WTC11 (cell line): ENCODE measurements at regions not wholly inside any gene's neighbourhood (a gene's known extent, or its start where the extent isn't known, plus 50 kb on each side); places are given as distances from the start of the nearest gene placed in this dataset.

ENCODE experiments used
- ATAC-seq: fragments of 200-7000 bp; cut with Tn5 transposase; 2 replicates; pipeline ENCODE4 v1.10.0; 2021; ENCODE audit warnings: mild to moderate bottlenecking, moderate library complexity
- CTCF ChIA-PET: fragments of 300-600 bp; sonication (Branson Sonifier 250); formaldehyde crosslinking; loops from one replicate; lab custom pipeline; 2021; ENCODE audit warnings: antibody characterized with exemption; lab: Charles Lee
- POLR2A ChIA-PET: fragments of 350-600 bp; sonication (Branson Sonifier 250); formaldehyde crosslinking; loops from one replicate; lab custom pipeline; 2021; ENCODE audit warnings: antibody characterized with exemption; lab: Charles Lee
- DNase-seq: peaks from one replicate; pipeline ENCODE4 v3.0.0; 2021; ENCODE audit warnings: low spot score
- H3K27ac Mint-ChIP-seq: 2 replicates; pipeline ENCODE4 v1.8.0; 2021; ENCODE audit warnings: mixed read lengths
- H3K27me3 Mint-ChIP-seq: 2 replicates; pipeline ENCODE4 v1.8.0; 2021; ENCODE audit warnings: low read depth, mild to moderate bottlenecking, moderate library complexity, mixed read lengths
- H3K36me3 Mint-ChIP-seq: 2 replicates; pipeline ENCODE4 v1.8.0; 2021; ENCODE audit warnings: mixed read lengths
- H3K4me1 Mint-ChIP-seq: 2 replicates; pipeline ENCODE4 v1.8.0; 2022; ENCODE audit warnings: mixed read lengths
- H3K4me3 Mint-ChIP-seq: 2 replicates; pipeline ENCODE4 v1.8.0; 2021; ENCODE audit warnings: mild to moderate bottlenecking, moderate library complexity, mixed read lengths
- H3K9me3 Mint-ChIP-seq: 2 replicates; pipeline ENCODE4 v1.8.0; 2021; ENCODE audit warnings: mixed read lengths
- ARID4B ChIP-seq: sonication (generic); formaldehyde crosslinking; IDR thresholded peaks from 2 replicates; pipeline ENCODE4 v1.8.0; 2023; ENCODE audit warnings: missing genetic modification reagents, mild to moderate bottlenecking, borderline replicate concordance
- CBFB ChIP-seq: sonication (generic); formaldehyde crosslinking; IDR thresholded peaks from 2 replicates; pipeline ENCODE4 v1.8.1; 2022; ENCODE audit warnings: mild to moderate bottlenecking, low read depth, missing genetic modification reagents
- CDX4 ChIP-seq: fragments of 250-450 bp; sonication (Bioruptor Pico); IDR thresholded peaks from 2 replicates; pipeline ENCODE4 v1.9.0; 2021; ENCODE audit warnings: moderate library complexity, mild to moderate bottlenecking, inconsistent platforms, borderline replicate concordance
- ERG ChIP-seq: fragments of 250-450 bp; sonication (Bioruptor Pico); IDR thresholded peaks from 2 replicates; pipeline ENCODE4 v1.8.0; 2021; ENCODE audit warnings: mild to moderate bottlenecking
- ESRRA ChIP-seq: sonication (generic); formaldehyde crosslinking; IDR thresholded peaks from 2 replicates; pipeline ENCODE4 v1.8.1; 2022; ENCODE audit warnings: mild to moderate bottlenecking, missing genetic modification reagents, borderline replicate concordance
- FOXP1 ChIP-seq: sonication (generic); formaldehyde crosslinking; IDR thresholded peaks from 2 replicates; pipeline ENCODE4 v1.8.0; 2022; ENCODE audit warnings: missing genetic modification reagents, mild to moderate bottlenecking, moderate library complexity, borderline replicate concordance
- GTF2I ChIP-seq: fragments of 250-450 bp; sonication (Bioruptor Pico); conservative IDR thresholded peaks from 2 replicates; pipeline ENCODE4 v1.4.0; 2021; ENCODE audit warnings: mild to moderate bottlenecking
- IRF2 ChIP-seq: sonication (generic); formaldehyde crosslinking; IDR thresholded peaks from 2 replicates; pipeline ENCODE4 v1.8.0; 2022; ENCODE audit warnings: low read depth, missing genetic modification reagents, borderline replicate concordance
- MLX ChIP-seq: sonication (generic); formaldehyde crosslinking; IDR thresholded peaks from 2 replicates; pipeline ENCODE4 v1.8.1; 2023; ENCODE audit warnings: mild to moderate bottlenecking, missing genetic modification reagents, moderate library complexity
- NFE2L1 ChIP-seq: sonication (generic); formaldehyde crosslinking; IDR thresholded peaks from 2 replicates; pipeline ENCODE4 v1.8.1; 2023; ENCODE audit warnings: missing genetic modification reagents
- NR1H2 ChIP-seq: sonication (generic); formaldehyde crosslinking; IDR thresholded peaks from 2 replicates; pipeline ENCODE4 v1.9.0; 2021; ENCODE audit warnings: mild to moderate bottlenecking, moderate library complexity, missing genetic modification reagents
- RELA ChIP-seq: sonication (generic); formaldehyde crosslinking; IDR thresholded peaks from 2 replicates; pipeline ENCODE4 v1.8.1; 2022; ENCODE audit warnings: missing genetic modification reagents, mild to moderate bottlenecking, borderline replicate concordance
- SMAD3 ChIP-seq: sonication (generic); formaldehyde crosslinking; IDR thresholded peaks from 2 replicates; pipeline ENCODE4 v1.8.0; 2022; ENCODE audit warnings: missing genetic modification reagents, mild to moderate bottlenecking, borderline replicate concordance
- SMAD4 ChIP-seq: sonication (generic); formaldehyde crosslinking; IDR thresholded peaks from 2 replicates; pipeline ENCODE4 v1.8.0; 2022; ENCODE audit warnings: mild to moderate bottlenecking, missing genetic modification reagents
- SP1 ChIP-seq: sonication (generic); formaldehyde crosslinking; conservative IDR thresholded peaks from 2 replicates; pipeline ENCODE4 v1.8.1; 2022; ENCODE audit warnings: missing genetic modification reagents
- TP53 ChIP-seq: sonication (generic); formaldehyde crosslinking; IDR thresholded peaks from 2 replicates; pipeline ENCODE4 v1.8.1; 2023; ENCODE audit warnings: mild to moderate bottlenecking, missing genetic modification reagents
- ZBTB21 ChIP-seq: sonication (generic); formaldehyde crosslinking; IDR thresholded peaks from 2 replicates; pipeline ENCODE4 v1.8.1; 2023; ENCODE audit warnings: mild to moderate bottlenecking, missing genetic modification reagents, borderline replicate concordance
- ZNF317 ChIP-seq: sonication (generic); formaldehyde crosslinking; IDR thresholded peaks from 2 replicates; pipeline ENCODE4 v1.8.1; 2023; ENCODE audit warnings: low read depth, mild to moderate bottlenecking, moderate library complexity, missing genetic modification reagents, borderline replicate concordance
- ZNF423 ChIP-seq: fragments of 250-450 bp; sonication (Bioruptor Pico); IDR thresholded peaks from 2 replicates; pipeline ENCODE4 v2.1.2; 2022; ENCODE audit warnings: mild to moderate bottlenecking, moderate library complexity
- ZNF425 ChIP-seq: fragments of 250-450 bp; sonication (Bioruptor Pico); conservative IDR thresholded peaks from 2 replicates; pipeline ENCODE4 v1.9.0; 2021; ENCODE audit warnings: mild to moderate bottlenecking
- TF ChIP-seq, protein P1 (sequence below): sonication (generic); formaldehyde crosslinking; IDR thresholded peaks from 2 replicates; pipeline ENCODE4 v1.8.1; 2022; ENCODE audit warnings: mild to moderate bottlenecking, missing genetic modification reagents, moderate library complexity, borderline replicate concordance
- TF ChIP-seq, protein P2 (sequence below): fragments of 250-450 bp; sonication (Bioruptor Pico); IDR thresholded peaks from 2 replicates; pipeline ENCODE4 v1.9.0; 2021; ENCODE audit warnings: mild to moderate bottlenecking
- TF ChIP-seq, protein P3 (sequence below): sonication (generic); formaldehyde crosslinking; IDR thresholded peaks from 2 replicates; pipeline ENCODE4 v1.8.0; 2022; ENCODE audit warnings: mild to moderate bottlenecking, missing genetic modification reagents
- TF ChIP-seq, protein P4 (sequence below): sonication (generic); formaldehyde crosslinking; IDR thresholded peaks from 2 replicates; pipeline ENCODE4 v1.8.1; 2023; ENCODE audit warnings: mild to moderate bottlenecking, moderate library complexity, missing genetic modification reagents

GRCh38 chr2:120491111-120491625, 145.2 kb downstream of the INHBB start (continued):
- TF ChIP-seq ARID4B (CRISPR knock-in tag) (no peak), FOXP1 (CRISPR knock-in tag) (no peak), ERG (no peak), NR1H2 (CRISPR knock-in tag) (no peak), GTF2I (no peak), SP1 (no peak)

GRCh38 chr2:120493231-120493630, 147.3 kb downstream of the INHBB start:
- H3K9me3 Mint-ChIP-seq = no peaks in the 10 kb centered on the region
- no peak overlapping the region for H3K27ac Mint-ChIP-seq
- H3K4me3 Mint-ChIP-seq = no peak overlapping the region
- no peaks in the 10 kb centered on the region for H3K36me3 Mint-ChIP-seq
- 0 out of 2 replicates have a peak, but pooled peaks cover 2% of the 10 kb centered on the region for H3K4me1 Mint-ChIP-seq
- DNase-seq (no peak), ATAC-seq (no peak)
- ChIA-PET CTCF (no interaction called here), POLR2A (interaction anchor here (0.8 kb wide), 1 partner anchor 121 kb away, joined by 6 read pairs; no protein-coding TSS in a partner anchor)
- peaks cover 40% of the 10 kb centered on the region for H3K27me3 Mint-ChIP-seq
- TF ChIP-seq ZBTB21 (CRISPR knock-in tag) = no peak
- TF ChIP-seq TP53 = no peak
- TF ChIP-seq ZNF317 (CRISPR knock-in tag) = no peak
- TF ChIP-seq CDX4 (CRISPR knock-in tag) = no peak
- TF ChIP-seq IRF2 = no peak
- TF ChIP-seq CBFB (CRISPR knock-in tag) = no peak
- no peak for TF ChIP-seq SMAD3 (CRISPR knock-in tag)
- TF ChIP-seq, protein P1, sequence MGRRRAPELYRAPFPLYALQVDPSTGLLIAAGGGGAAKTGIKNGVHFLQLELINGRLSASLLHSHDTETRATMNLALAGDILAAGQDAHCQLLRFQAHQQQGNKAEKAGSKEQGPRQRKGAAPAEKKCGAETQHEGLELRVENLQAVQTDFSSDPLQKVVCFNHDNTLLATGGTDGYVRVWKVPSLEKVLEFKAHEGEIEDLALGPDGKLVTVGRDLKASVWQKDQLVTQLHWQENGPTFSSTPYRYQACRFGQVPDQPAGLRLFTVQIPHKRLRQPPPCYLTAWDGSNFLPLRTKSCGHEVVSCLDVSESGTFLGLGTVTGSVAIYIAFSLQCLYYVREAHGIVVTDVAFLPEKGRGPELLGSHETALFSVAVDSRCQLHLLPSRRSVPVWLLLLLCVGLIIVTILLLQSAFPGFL (CRISPR knock-in tag) = no peak
- TF ChIP-seq NFE2L1 (CRISPR knock-in tag) = no peak
- TF ChIP-seq MLX = no peak
- TF ChIP-seq, protein P2, sequence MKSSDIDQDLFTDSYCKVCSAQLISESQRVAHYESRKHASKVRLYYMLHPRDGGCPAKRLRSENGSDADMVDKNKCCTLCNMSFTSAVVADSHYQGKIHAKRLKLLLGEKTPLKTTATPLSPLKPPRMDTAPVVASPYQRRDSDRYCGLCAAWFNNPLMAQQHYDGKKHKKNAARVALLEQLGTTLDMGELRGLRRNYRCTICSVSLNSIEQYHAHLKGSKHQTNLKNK = no peak
- TF ChIP-seq ESRRA (CRISPR knock-in tag) = no peak
- TF ChIP-seq RELA (CRISPR knock-in tag) = no peak
- no peak for TF ChIP-seq ZNF425 (CRISPR knock-in tag)
- TF ChIP-seq, protein P3, sequence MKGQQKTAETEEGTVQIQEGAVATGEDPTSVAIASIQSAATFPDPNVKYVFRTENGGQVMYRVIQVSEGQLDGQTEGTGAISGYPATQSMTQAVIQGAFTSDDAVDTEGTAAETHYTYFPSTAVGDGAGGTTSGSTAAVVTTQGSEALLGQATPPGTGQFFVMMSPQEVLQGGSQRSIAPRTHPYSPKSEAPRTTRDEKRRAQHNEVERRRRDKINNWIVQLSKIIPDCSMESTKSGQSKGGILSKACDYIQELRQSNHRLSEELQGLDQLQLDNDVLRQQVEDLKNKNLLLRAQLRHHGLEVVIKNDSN = no peak
- no peak for TF ChIP-seq ZNF423 (CRISPR knock-in tag)
- TF ChIP-seq, protein P4, sequence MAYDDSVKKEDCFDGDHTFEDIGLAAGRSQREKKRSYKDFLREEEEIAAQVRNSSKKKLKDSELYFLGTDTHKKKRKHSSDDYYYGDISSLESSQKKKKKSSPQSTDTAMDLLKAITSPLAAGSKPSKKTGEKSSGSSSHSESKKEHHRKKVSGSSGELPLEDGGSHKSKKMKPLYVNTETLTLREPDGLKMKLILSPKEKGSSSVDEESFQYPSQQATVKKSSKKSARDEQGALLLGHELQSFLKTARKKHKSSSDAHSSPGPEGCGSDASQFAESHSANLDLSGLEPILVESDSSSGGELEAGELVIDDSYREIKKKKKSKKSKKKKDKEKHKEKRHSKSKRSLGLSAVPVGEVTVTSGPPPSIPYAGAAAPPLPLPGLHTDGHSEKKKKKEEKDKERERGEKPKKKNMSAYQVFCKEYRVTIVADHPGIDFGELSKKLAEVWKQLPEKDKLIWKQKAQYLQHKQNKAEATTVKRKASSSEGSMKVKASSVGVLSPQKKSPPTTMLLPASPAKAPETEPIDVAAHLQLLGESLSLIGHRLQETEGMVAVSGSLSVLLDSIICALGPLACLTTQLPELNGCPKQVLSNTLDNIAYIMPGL = no peak
- TF ChIP-seq SMAD4 = no peak
